ENCODE measurements at regions not wholly inside any gene's neighbourhood (a gene's known extent, or its start where the extent isn't known, plus 50 kb on each side); places are given as distances from the start of the nearest gene placed in this dataset.

DNA sequence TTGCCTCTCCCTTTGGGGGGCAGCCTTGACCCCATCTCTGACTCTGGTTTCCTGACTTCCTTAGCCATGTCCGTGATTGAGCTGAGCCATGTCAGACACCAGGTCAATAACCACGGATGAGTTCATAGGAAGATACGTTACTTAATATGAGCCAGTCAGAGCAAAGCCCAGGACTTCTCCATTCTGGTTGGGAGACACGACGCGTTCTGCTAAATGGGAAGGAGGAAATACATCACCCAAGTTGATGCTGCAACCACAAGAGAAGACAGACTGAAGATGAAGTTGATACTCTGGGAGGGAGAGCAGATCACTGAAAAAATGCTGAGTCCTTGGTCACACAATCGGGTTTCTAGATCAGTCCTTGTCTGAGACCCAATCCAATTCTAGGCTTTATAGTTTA lies 90.9 kb downstream of the MATN1 start:
- Histone ChIP-seq H3K27ac (no peak overlapping the region), H3K9me3 (peaks cover 0 to under 1% of the 10 kb centered on the region in 2 donors), H3K4me3 (no peak overlapping the region), H3K36me3 (no peaks in the 10 kb centered on the region), H3K4me1 (no peaks in the 10 kb centered on the region), H3K27me3 (no peaks in the 10 kb centered on the region)
- DNase-seq (ENCODE audit: low spot score in 2 of 2): no peak
- TF ChIP-seq POLR2A (IDR thresholded peaks at IDR 0.05) (no peak), POLR2AphosphoS5 (IDR thresholded peaks at IDR 0.05) (no peak)
- TF ChIP-seq, protein P1, sequence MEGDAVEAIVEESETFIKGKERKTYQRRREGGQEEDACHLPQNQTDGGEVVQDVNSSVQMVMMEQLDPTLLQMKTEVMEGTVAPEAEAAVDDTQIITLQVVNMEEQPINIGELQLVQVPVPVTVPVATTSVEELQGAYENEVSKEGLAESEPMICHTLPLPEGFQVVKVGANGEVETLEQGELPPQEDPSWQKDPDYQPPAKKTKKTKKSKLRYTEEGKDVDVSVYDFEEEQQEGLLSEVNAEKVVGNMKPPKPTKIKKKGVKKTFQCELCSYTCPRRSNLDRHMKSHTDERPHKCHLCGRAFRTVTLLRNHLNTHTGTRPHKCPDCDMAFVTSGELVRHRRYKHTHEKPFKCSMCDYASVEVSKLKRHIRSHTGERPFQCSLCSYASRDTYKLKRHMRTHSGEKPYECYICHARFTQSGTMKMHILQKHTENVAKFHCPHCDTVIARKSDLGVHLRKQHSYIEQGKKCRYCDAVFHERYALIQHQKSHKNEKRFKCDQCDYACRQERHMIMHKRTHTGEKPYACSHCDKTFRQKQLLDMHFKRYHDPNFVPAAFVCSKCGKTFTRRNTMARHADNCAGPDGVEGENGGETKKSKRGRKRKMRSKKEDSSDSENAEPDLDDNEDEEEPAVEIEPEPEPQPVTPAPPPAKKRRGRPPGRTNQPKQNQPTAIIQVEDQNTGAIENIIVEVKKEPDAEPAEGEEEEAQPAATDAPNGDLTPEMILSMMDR (IDR thresholded peaks at IDR 0.05): no peak
- intact Hi-C loops (cut with DNase I; ENCODE audit: low total_unique reads): no loop called here

DNA sequence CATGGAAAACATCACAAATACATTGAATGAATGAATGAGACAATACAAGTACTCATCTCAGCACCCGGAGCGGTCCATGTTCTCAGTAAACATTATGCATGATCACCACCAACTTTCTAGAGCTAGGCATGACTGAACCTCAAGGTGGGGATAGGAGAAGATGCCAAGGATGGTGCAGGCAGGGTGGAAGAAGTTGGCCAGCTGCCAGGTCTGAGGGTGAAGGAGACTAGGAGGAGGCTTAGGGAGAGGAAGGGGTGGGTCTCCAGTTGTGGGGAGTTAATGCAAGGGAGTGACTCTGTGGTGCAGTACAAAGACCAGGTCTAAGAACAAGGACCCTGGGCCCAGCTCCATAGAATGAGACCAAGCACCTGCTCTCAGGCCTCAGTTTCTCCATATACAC lies 91.7 kb downstream of the MATN1 start:
- intact Hi-C loops (cut with DNase I; ENCODE audit: low total_unique reads): no loop called here
- no peak overlapping the region for H3K27ac ChIP-seq
- H3K27me3 ChIP-seq: no peaks in the 10 kb centered on the region
- H3K36me3 ChIP-seq: no peaks in the 10 kb centered on the region
- no peak overlapping the region for H3K4me3 ChIP-seq
- TF ChIP-seq POLR2A (IDR thresholded peaks at IDR 0.05): no peak
- no peak for TF ChIP-seq POLR2AphosphoS5 (IDR thresholded peaks at IDR 0.05)
- TF ChIP-seq, protein P1 (IDR thresholded peaks at IDR 0.05): no peak
- no peaks in the 10 kb centered on the region for H3K4me1 ChIP-seq
- no peak for DNase-seq (ENCODE audit: low spot score in 2 of 2)
- H3K9me3 ChIP-seq: peaks cover 5 to 8% of the 10 kb centered on the region in 2 donors

DNA sequence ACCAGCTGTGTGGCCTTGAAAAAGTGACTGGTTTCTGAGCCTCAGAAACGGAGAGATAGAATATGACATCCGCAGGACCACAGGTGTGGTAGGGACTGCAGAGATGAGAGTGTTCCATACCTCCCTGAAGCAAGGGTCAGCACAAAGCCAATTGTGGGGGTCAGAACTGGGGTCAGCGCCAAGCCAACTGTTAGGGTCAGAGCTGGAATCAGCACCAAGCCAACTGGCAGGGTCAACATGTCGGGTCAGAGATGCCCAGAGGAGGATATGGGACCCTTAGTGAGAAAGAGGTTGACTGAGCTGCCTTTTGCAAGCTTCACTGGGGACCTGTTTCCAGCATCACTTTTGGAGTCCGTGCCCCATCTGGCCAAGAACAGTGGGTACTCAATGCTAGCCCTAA lies 93.9 kb downstream of the MATN1 start:
- H3K36me3 ChIP-seq: no peaks in the 10 kb centered on the region
- TF ChIP-seq POLR2AphosphoS5 (IDR thresholded peaks at IDR 0.05): no peak
- TF ChIP-seq, protein P1 (IDR thresholded peaks at IDR 0.05): no peak
- TF ChIP-seq POLR2A (IDR thresholded peaks at IDR 0.05): no peak
- H3K4me1 ChIP-seq: no peaks in the 10 kb centered on the region
- H3K9me3 ChIP-seq: peaks cover 8 to 10% of the 10 kb centered on the region in 2 donors
- DNase-seq (ENCODE audit: low spot score in 2 of 2): no peak
- intact Hi-C loops (cut with DNase I; ENCODE audit: low total_unique reads): no loop called here
- no peak overlapping the region for H3K4me3 ChIP-seq
- H3K27ac ChIP-seq: no peak overlapping the region
- H3K27me3 ChIP-seq: no peaks in the 10 kb centered on the region

DNA sequence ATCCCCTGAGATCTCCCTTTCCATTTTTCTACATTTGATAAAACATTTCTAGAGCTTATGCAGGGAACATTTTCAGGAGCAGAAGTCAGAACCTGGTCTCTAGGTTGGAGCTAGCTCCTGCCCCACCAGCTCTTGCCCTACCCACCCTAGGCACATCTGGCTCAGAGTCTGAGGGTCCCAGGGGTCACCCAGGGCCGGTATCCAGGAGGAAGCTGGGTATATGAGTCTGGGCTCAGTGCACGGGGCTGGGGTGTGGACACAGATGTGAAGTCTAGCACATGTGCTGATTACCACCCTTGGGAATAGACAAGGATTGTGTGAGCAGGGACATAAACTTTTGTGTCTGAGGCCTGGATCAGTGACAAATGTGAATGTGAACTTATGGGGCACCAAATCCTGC lies 95.4 kb downstream of the MATN1 start:
- TF ChIP-seq POLR2A (IDR thresholded peaks at IDR 0.05) (no peak), POLR2AphosphoS5 (IDR thresholded peaks at IDR 0.05) (no peak)
- TF ChIP-seq, protein P1 (IDR thresholded peaks at IDR 0.05): no peak
- peaks cover 10 to 25% of the 10 kb centered on the region in 2 donors for H3K9me3 ChIP-seq
- H3K27ac ChIP-seq: no peak overlapping the region
- no peak overlapping the region for H3K4me3 ChIP-seq
- H3K36me3 ChIP-seq: no peaks in the 10 kb centered on the region
- H3K4me1 ChIP-seq: no peaks in the 10 kb centered on the region
- DNase-seq (ENCODE audit: low spot score in 2 of 2): no peak
- intact Hi-C loops (cut with DNase I; ENCODE audit: low total_unique reads): no loop called here
- no peaks in the 10 kb centered on the region for H3K27me3 ChIP-seq

DNA sequence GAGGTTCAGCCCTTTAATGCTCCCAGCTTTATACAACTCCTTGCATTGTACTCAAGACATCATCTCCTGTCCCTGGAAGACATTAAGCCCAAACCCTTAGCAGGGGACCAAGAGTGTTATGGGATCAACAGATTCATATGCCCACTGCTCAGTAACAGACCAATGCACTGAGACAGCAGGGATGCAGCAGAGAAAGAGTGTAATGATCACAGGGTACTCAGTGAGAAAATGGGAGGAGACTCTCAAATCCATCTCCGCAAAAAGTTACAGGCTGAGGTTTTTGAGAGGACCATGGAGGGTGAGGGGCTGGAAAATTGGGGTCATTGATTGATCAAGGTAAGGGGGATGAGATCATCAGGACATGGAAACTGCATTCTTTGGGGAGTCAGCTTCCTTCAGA lies 96.2 kb downstream of the MATN1 start:
- Histone ChIP-seq H3K27ac (no peak overlapping the region), H3K4me3 (no peak overlapping the region), H3K36me3 (no peaks in the 10 kb centered on the region), H3K27me3 (no peaks in the 10 kb centered on the region), H3K9me3 (peaks cover 12 to 32% of the 10 kb centered on the region in 2 donors), H3K4me1 (no peaks in the 10 kb centered on the region)
- TF ChIP-seq, protein P1 (IDR thresholded peaks at IDR 0.05): no peak
- TF ChIP-seq POLR2A (IDR thresholded peaks at IDR 0.05): no peak
- no peak for TF ChIP-seq POLR2AphosphoS5 (IDR thresholded peaks at IDR 0.05)
- intact Hi-C loops (cut with DNase I; ENCODE audit: low total_unique reads): no loop called here
- DNase-seq (ENCODE audit: low spot score in 2 of 2): no peak
